ENCODE measurements at regions not wholly inside any gene's neighbourhood (a gene's known extent, or its start where the extent isn't known, plus 50 kb on each side); places are given as distances from the start of the nearest gene placed in this dataset.

DNA sequence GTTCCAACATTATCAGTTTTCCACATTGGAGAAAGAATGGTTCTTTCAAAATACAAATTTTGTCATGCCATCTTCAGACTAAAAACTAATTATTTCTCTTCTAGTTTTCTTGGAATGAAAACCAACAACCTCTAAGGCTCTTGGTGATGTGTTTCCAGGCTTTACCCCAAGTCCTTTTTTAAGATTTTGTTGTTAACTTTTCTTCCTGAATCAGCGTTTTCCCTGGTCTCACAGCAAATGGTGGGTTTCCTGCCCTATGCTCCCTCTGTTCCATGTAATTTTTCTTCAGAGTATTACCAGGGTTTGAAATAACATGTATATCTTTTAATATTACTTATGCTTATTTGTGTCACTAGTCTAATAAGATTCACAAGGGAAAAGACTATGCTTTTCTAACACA lies 1311.9 kb downstream of the LRFN5 start:
- no peak for DNase-seq (ENCODE audit: low spot score)

DNA sequence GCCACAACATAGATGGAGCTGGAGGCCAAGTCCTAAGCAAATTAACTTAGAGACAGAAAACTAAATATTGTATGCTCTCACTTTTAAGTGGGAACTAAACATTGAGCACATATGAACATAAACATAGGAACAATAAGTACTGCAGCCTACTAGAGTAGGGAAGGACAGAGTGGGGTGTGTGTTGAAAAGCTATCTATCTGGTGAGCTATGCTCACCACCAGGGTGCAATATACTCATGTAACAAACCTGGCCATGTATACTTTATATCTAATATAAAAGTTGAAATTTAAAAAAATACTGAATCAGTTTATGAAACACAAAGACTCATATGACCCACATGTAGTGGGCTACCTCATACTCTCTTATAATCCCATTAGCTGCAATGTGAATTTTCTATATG lies 1305.0 kb downstream of the LRFN5 start:
- DNase-seq (ENCODE audit: low spot score), result no peak

DNA sequence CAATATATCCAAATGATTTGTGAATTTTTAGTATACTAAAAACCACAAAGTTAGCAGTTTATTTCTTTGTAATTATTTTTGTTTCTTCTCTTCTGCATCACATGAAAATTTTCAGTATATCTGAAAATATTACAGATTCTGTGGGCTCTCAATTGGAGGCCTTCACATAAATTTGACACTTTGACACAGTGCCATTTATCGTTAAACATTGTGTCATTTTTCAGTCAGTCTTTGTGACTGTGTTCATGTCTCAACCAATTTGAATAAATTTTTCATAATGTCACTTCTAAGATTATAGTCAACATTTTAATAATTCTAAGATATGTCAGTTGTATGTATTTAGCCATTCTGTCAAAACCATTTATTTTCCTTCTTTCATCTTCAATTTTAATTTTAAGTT lies 1303.0 kb downstream of the LRFN5 start:
- no peak for DNase-seq (ENCODE audit: low spot score)

DNA sequence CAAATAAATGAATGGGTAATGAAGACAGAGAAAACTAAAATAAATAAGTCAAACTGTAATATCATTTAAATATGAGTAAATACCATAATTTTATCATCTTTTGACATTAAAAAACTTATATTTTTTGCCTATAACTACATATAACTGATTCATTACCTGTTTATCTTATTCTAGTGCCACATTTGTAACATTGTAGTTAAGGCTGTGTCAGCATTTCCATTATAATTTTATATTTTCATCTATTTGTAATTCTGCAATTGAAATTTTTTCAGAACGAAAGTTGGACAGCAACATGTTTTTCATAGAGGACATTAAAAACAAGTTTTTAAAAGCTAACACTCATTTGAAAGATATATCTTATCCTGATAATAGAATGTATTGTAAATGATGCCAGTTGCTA lies 1286.5 kb downstream of the LRFN5 start:
- no peak for DNase-seq (ENCODE audit: low spot score)

DNA sequence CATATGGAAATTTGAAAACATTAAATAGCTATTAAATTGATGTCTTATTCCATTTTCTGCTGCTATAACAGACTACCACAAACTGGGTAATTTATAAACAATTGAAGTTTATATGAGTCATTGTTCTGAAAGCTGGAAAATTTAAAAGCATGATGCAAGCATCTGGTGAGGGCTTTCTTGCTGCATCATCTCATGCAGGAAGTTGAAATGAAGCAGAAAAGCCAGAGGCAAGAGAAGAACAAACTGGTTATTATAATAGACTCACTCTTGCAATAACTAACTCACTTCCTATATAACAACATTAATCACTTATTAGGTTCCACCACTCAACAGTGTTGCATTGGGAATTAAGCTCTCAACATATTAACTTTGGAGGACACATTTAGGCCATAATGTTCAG lies 1277.4 kb downstream of the LRFN5 start:
- no peak for DNase-seq (ENCODE audit: low spot score)

DNA sequence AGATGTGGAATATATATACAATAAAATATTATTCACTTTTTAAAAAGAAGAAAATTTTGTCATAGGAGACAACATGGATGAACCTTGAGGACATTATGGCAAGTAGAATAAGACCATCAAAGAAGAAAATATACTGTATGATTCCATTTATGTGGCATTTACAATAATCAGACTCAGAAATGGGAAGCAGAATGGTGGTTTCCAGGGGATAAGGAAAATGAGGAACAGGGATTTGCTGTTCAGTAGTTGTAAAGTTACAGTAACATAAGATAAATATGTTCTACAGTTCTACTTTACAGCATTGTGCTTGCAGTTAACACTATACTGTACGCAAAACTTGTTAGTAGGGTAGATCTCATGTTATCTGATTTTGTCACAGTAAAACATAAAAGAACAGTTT lies 1271.0 kb downstream of the LRFN5 start:
- DNase-seq (ENCODE audit: low spot score), result no peak

DNA sequence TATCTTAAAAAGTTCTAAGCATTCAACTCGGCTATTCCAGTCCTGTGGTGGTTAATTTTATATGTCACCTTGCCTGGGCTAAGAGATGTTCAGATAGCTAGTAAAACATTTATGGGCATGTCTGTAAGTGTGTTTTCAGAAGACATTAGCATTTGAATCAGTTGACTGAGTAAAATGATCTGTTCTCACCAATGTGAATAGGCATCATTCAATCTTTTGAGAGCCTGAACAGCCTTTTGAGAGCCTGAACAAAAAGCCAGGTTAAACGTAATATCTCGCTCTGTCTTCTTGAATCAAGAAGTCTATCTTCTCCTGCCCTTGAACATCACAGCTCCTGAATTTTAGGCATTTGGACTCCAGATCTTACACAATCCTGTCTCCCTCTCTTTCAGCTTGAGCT lies 1266.1 kb downstream of the LRFN5 start:
- DNase-seq (ENCODE audit: low spot score), result no peak

DNA sequence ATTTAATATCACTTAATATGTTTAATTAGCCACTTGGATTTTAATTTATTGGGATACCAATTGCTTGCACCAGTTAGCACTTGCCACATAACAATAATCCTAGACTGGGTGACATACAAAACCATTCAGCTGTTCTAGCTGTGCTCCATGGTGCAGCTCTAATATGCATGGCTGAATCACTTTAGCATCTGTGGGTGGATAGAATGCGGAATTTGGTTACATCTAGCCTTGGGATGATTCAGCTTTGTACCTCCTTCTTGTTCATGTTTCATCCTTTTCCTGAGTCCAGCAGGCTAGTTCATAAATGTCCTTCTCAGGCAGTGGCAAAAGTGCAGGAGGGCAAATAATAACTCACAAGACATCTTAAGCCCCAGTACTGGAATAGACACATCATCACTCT lies 1263.0 kb downstream of the LRFN5 start:
- no peak for DNase-seq (ENCODE audit: low spot score)

DNA sequence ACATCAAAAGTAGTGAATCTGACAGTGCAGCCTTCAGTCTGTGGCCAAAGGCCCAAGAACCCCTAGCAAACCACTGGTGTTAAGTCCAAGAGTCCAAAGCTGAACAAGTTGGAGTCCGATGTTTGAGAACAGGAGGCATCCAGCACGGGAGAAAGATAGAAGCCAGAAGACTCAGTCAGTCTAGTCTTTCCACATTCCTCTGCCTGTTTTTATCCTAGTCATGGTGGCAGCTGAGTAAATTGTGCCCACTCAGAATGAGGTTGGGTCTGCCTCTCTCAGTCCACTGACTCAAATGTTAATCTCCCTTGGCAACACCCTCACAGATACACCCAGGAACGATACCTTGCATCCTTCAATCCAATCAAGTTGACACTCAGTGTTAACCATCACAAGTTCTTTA lies 1255.4 kb downstream of the LRFN5 start:
- DNase-seq (ENCODE audit: low spot score), result no peak

DNA sequence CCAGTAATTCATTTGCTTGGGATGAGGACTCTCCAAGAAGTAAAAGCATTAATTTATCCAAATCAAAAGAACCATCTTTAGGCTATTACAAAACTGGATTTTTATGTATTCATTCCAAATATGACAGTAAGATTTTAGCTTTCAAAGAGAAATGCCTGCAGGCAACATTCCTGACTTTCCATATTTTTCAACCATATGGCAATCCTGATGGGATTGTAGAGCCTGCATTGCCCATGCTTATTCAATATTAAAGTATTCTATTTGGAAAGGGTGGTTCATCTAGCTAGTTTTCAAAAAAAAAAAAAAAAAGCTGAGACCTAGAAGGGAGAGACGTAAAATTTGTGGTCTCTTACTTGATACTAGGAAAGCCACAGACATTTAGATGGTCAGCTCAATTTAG lies 1253.7 kb downstream of the LRFN5 start:
- no peak for DNase-seq (ENCODE audit: low spot score)

DNA sequence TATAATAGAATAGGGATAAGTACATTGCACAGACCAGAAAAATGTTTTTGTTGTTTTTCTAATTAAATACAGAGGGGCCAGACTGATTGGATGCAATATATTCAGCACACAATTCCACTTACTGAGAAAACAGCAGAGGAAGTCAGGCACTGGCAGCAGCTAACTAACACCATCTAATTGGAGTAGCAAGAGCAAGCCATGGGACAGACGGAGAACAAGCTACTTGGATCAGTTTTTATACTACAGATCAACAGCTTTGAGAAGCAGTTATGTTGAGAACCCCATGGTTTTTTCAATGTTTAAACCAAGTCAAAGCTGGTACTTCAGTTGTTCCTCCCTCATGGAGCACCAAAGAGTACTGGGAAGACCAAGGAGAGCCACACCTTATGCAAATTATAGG lies 1249.4 kb downstream of the LRFN5 start:
- no peak for DNase-seq (ENCODE audit: low spot score)

DNA sequence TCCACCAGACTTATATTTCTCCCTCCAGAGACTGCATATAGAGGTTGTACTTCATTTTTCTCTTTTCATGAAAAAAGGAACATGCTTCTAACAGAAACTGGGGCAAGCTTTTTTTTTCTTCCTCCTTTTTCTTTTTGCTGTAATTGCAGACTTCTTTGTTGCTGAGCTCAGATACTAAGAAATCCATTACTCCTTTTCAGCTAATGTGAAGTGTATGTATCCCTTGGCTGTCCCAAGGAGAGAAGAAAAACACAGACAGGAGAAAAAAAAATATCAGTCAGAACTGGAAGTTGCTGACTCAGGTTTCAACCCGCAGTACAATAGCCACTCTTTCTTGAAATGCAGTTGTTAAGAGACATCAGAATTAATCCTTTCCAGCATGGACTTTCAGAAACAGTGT lies 1248.4 kb downstream of the LRFN5 start:
- no peak for DNase-seq (ENCODE audit: low spot score)

DNA sequence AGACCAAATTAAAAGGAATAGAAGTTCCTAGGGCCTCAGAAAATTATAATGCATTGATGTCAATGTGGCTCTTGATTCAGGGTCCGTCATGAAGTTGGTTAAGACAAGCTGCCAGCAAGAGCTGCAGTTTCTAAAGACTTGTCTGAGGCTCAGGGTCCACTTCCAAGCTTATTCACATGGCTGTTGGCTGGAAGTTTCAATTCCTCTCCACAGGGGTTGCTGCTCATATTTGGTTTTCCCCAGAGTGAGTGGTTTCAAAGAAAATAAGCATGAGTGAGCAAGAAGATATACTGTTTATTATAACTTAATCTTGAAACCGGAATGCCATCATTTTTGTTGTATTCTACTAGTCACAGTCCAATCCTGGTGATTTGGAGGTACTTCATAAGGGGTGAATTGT lies 1247.4 kb downstream of the LRFN5 start:
- no peak for DNase-seq (ENCODE audit: low spot score)

DNA sequence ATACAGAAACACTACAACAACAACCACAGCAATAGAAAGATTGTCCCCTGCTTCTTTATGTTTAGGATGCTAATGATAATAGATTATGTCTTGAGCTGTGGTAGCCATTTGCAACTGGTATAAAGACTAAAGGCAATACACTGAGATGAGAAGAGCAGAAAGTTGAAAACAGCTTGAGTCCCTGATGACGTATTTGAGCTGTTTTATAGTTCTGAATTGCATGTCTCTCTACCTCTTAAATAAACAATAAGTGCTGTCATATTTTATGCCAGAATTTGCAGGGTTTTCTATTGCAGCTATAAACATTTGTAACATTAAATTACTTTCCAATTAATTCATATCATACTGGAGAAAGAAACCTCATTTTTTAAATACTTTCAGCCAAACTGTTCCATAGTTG lies 1242.0 kb downstream of the LRFN5 start:
- DNase-seq (ENCODE audit: low spot score), result no peak

DNA sequence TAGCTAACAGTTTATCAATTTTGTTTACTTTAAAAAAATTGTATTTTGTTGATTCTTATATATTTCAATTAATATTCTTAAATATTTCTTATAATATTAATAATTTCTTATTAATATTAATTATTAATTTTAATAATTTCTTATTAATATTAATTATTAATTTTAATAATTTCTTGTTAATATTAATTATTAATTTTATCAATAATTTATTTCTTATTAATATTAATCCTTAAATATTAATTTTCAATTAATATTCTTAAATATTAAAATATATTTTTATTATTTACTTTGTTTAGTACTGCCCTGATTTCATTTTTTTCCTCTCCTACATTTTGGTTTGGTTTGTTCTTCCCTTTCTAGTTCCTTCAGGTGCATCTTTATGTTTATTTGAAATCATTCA lies 1208.1 kb downstream of the LRFN5 start:
- no peak for DNase-seq (ENCODE audit: low spot score)

DNA sequence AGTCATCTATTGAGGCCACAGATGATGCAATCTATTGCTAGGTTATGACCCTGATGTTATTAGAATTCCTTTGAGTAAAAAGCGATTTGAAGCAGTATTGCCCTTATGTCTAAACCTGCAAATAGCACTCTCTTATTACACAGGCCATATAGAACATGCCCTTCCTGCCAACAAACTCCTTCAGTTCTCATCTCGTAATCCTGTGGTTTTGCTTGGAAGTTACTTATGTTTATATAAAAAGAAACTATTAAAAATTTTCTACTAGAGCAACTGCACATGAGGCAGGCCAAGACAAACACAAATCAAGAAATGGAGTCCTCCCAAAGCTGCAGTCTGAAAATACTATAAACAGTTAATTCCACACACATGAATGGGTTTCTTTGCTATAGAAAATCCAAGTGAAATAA lies 1200.2 kb downstream of the LRFN5 start:
- DNase-seq (ENCODE audit: low spot score), result no peak

DNA sequence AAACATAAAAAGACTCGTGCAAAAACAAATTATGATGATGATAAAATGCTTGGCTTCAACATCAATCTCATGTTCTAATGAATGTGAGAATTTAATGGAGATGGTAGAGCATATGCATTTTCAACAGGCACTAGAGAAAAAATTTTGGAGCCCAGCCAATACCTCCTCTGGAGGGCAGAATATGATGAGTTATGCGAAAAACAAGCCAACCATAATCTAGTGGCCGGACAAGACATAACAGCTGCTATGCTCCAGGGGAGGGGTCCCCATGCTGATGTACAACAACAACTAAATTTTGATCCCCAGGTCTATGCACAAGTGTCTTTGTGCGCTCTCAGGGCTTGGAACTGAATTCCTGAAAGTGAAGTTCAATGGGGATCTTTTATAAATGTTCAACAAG lies 1197.5 kb downstream of the LRFN5 start:
- DNase-seq (ENCODE audit: low spot score), result no peak

DNA sequence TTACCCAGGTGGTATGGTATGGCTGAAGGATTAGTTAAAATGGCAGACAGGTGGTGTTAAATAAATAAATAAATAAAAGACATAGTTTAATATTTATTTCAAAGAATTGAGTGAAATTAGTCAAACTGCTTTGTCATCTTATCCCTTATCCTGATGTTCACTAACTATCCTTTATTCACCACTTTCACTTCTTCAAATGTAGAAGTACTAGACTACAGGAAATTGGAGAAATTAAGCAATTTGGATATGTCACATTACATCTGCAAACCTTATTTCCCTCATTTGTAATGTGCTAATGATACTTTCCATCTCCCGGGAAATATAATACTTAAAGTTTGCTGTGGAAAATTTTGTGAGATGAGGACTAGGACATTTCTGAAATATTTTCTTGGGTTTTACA lies 1195.7 kb downstream of the LRFN5 start:
- DNase-seq (ENCODE audit: low spot score), result no peak

DNA sequence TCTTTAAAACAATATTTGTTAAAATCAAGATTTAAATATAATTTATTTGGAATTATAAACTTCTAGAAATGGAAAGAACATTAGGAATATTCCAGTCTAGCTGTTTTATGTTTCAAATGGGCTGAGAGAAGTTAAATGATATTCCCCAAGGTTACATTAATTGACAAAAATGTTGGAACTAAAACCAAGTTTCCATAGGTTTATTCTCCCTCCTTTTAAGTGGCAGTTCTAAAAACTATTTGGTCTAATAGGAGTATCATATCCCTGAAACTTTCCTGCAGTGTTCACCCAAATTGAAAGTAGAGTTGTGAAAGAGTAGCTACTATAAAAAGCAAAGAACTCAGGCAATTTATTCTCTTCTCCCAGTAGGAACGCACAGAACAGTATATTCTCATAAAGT lies 1185.5 kb downstream of the LRFN5 start:
- DNase-seq (ENCODE audit: low spot score), result no peak

DNA sequence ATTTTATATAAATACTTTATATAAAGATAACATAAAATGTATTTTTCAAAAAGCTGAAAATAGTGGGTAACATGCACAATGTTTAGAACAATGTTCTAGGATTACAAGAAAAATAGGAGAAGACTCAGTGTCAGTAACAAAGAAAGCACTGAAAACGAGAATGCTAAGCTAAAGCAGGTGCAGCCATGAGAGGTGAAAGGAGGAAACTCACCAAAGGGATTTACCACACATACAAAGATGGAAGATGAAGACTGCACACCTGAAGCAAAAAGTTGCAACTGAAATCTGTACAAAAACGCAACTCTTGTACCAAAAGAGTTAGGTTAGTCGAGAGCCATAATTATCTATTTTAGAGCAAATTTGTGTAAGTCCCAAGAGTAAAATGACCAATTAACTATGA lies 1176.1 kb downstream of the LRFN5 start:
- no peak for DNase-seq (ENCODE audit: low spot score)

DNA sequence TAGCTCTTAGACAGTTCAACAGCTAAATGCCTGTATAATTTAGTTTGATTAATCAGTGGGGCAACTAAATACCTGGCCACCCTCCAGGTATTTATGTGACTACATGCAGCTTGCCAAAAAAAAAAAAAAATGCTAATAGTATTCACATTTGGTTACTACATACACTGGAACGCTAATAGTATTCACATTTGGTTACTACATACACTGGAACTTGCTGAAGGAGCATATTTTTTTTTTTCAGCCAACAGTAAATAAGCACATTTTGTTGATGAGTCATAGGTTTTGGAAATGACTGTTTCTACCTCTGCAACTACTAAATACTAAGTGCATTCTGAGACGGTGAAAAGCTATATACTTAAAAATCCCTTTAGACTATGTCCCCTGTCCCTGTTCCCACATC lies 1172.3 kb downstream of the LRFN5 start:
- DNase-seq (ENCODE audit: low spot score), result no peak

DNA sequence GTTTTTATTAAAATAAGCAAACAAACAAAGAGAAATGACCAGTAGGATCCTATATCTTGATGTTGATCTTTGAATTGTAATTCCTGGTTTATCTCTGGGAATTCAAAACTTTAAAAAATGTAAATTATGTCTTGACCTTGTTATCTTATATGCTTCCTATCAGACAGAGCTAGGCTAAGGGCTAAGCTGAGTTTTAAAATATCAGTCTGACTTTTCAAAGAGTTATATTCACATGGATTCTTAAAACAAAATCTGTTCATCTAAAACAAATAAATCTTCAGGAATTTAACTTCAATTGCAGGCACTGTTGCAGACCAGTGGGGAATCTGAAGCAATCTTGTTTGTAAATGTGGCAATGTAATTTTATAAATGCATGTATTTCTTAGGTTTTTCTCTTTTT lies 1144.1 kb downstream of the LRFN5 start:
- DNase-seq (ENCODE audit: low spot score), result no peak

DNA sequence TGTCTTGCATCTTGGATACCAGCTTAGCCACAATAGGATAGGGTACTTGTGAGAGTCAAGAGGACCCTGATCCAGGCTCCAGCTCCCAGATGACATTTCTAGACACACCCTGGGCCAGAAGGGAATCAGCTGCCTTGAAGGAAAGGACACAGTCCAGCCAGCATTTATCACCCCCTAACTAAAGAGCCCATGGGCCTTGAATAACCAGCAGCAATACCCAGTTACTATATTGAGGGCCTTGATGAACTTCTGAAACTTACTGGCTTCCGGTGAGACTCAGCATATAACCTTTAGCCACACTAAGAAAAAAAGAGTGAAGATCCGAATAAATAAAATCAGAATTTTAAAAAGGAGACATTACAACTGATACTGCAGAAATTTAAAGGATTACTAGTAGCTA lies 1135.4 kb downstream of the LRFN5 start:
- DNase-seq (ENCODE audit: low spot score), result no peak

DNA sequence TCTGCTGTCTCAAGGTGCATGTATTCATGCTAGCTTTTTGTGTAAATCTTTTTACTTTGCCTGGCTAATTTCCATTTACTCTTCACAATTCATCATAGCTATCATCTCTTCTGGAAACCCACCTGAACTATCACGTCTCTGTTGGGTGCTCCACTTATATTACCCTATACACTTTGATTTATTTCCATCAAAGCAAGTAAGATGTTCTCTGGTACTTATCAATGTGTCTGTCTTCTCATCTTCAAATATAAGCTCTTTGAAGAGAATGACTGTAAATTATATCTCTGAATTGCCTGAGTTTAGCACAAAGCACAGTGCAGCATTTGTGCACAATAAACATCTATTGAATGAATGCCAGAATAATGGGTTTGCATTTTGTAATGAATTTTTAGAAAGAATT lies 1129.7 kb downstream of the LRFN5 start:
- DNase-seq (ENCODE audit: low spot score), result no peak

DNA sequence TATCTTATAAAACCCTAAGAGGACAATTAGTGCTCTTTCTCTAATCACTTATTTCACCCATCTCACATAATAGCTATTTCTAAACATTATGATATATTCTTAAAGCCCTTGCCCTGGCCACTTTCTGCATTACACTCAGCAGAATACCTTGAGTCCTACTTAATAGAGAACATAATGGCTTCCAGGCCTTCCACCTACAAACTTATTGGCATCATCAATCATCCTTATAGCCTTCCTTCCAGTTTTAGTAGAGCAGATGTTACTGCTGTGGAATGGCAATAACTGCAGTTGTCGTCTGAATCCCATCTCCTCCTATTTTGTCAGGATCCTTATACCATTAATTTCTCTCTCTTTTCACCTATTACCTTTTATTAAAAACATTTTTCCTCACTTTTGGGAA lies 1127.4 kb downstream of the LRFN5 start:
- DNase-seq (ENCODE audit: low spot score), result no peak

DNA sequence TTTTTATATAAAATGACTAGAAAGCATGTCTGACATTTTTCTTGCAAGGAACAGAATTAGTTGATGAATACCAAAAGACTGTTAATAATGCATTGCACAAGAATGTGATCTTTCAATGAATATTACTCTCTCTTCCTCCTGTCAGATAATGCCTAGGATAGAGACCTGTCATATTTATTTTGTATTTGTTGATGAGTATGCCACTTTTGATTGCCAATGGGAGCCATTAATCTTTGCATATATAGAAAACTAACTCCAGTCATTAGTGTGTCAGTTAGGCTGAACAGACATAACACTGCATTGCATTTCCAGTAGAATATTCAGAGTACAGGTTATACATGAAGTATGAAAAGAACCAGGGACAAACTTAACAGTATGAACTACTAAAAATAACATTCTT lies 1125.3 kb downstream of the LRFN5 start:
- no peak for DNase-seq (ENCODE audit: low spot score)

All from GM03348 (cell line).